ENCODE measurements at regions not wholly inside any gene's neighbourhood (a gene's known extent, or its start where the extent isn't known, plus 50 kb on each side); places are given as distances from the start of the nearest gene placed in this dataset.

DNA sequence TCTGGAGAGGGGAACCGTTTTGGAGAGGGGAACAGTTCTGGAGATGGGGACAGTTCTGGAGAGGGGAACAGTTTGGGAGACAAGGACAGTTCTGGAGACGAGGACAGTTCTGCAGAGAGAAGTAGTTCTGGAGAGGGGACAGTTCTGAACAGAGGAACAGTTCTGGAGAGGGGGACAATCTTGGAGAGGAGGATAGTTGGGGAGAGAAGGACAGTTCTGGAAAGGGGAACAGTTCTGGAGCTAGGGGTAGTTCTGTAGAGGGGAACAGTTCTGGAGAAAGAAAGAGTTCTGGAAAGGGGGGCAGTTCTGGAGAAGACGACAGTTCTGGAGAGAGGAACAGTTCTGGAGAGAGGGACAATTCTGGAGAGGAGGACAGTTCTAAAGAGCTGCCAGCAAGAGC, 745.9 kb downstream of the GALR1 start:
- no peaks in the 10 kb centered on the region for H3K4me1 Mint-ChIP-seq
- H3K27me3 Mint-ChIP-seq = peaks cover 4% of the 10 kb centered on the region
- H3K4me3 Mint-ChIP-seq = no peak overlapping the region
- POLR2A ChIA-PET = no interaction called here
- DNase-seq (no peak), ATAC-seq (no peak)
- no peaks in the 10 kb centered on the region for H3K36me3 Mint-ChIP-seq (ENCODE audit: low read depth)
- CTCF ChIA-PET = no interaction called here
- no peaks in the 10 kb centered on the region for H3K9me3 Mint-ChIP-seq (ENCODE audit: low read depth)
- intact Hi-C loops (cut with DNase I, micrococcal nuclease) = no loop called here
- H3K27ac Mint-ChIP-seq = no peak overlapping the region

DNA sequence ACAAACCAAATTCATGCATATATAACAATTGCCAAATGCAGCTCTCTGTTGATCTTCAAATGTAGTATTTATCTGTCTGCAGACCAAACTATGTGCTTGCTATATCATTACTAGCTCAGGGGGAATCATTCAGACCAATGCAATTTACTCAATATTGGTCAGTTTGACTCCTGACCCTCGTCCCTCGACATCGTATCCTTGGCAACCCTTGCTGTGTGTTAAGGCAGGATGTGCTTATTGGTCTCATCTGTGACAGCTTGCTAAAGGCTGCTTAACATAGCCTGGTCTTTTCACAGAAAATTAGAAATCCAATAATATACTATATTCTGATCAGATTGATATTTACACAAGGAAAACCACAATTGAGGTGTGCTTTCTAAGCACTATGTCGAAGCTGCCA, 747.1 kb downstream of the GALR1 start:
- H3K27ac Mint-ChIP-seq = no peak overlapping the region
- ChIA-PET POLR2A (no interaction called here), CTCF (no interaction called here)
- intact Hi-C loops (cut with DNase I, micrococcal nuclease) = no loop called here
- H3K4me1 Mint-ChIP-seq = no peaks in the 10 kb centered on the region
- peaks cover 6% of the 10 kb centered on the region for H3K9me3 Mint-ChIP-seq (ENCODE audit: low read depth)
- ATAC-seq (no peak), DNase-seq (no peak)
- no peak overlapping the region for H3K4me3 Mint-ChIP-seq
- peaks cover 4% of the 10 kb centered on the region for H3K27me3 Mint-ChIP-seq
- no peaks in the 10 kb centered on the region for H3K36me3 Mint-ChIP-seq (ENCODE audit: low read depth)

DNA sequence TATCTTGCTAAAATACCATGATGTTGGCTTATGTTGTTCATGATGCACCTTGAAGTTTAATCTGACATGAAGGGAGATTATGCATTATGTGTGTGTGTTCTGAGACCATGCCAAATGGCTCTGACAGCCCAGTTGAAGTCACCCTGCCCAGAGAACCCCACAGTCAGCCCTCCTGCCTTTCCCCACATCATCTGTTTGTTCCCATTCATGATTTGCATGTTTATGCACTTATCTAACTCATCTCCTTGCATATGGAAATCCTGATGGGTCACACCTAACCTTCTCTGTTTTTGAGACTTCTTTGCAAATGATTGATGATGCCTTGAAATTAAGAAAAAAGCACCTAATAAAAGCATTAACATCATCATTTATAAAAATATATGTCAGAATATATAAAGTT, 752.2 kb downstream of the GALR1 start:
- no peaks in the 10 kb centered on the region for H3K4me1 Mint-ChIP-seq
- DNase-seq (no peak), ATAC-seq (no peak)
- no peaks in the 10 kb centered on the region for H3K36me3 Mint-ChIP-seq (ENCODE audit: low read depth)
- H3K27me3 Mint-ChIP-seq = peaks cover 19% of the 10 kb centered on the region
- ChIA-PET CTCF (no interaction called here), POLR2A (no interaction called here)
- H3K27ac Mint-ChIP-seq = no peak overlapping the region
- peaks cover 6% of the 10 kb centered on the region for H3K9me3 Mint-ChIP-seq (ENCODE audit: low read depth)
- intact Hi-C loops (cut with DNase I, micrococcal nuclease) = no loop called here
- no peak overlapping the region for H3K4me3 Mint-ChIP-seq

DNA sequence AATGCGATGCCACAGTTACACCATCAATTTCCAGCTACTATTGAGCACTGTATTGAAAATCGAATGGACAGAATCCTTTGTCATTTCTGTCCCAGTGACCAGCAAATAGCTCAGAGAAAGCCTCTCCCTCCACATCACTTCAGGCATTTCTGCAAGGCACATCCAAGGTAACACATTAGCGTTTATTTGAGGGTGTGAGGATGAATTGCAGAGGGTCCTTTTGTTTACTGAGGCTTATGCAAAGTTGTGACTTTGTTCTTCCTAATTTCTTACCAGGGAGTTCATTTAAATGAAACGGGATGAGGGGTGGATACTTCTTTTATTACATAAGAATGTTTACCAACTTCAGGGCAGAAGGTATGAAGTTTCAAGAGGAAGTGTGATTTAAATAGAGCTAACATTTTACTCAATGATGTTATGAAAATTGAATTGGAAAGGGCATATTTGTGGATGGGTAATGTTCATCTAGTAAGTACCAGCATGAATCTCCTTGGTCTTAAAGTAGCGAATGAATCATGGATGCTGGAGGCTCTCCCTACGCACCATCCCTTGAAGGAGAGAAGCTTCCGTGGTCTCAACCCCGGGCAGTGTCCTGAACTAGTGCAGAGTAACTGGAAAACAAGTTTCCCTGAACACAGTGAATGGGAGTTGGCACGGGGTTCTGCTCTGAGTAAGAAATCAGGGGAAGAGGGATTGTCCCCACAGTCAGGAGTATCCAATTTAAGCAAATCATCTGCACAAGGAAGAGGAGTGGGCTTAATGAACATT, 756.5 kb downstream of the GALR1 start:
- Mint-ChIP-seq H3K9me3 (ENCODE audit: low read depth) (peaks cover 9% of the 10 kb centered on the region), H3K36me3 (ENCODE audit: low read depth) (no peaks in the 10 kb centered on the region), H3K27me3 (peaks cover 18% of the 10 kb centered on the region), H3K4me3 (no peak overlapping the region), H3K4me1 (no peaks in the 10 kb centered on the region), H3K27ac (no peak overlapping the region)
- CTCF ChIA-PET = no interaction called here
- DNase-seq (no peak), ATAC-seq (no peak)
- intact Hi-C loops (cut with DNase I, micrococcal nuclease) = no loop called here
- POLR2A ChIA-PET = interaction anchor here (0.6 kb wide), 1 partner anchor 16 kb away, joined by 4 read pairs; no protein-coding TSS in a partner anchor

DNA sequence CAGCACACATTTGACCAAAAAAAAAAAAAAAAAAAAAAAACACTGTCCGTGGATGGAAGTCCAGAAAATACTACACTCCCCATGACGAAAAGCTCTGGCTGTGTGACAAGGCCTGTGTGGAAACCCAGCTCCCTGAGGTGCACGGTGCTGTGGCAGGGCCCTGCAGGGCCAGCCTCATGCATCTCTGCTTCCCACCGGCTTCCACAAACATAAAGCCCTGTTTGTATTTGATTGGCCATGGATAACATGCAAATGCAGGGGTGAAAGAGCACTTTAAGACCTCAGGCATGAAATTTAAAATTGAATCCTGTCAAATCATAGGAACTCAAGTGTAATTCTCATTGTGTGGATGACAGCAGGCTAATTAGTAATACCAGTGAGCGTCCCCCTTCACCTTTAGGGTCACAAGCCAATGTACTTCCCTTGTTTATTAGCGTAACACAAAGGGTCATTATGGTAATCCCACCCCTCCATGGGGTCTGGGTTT, 757.2 kb downstream of the GALR1 start:
- no peaks in the 10 kb centered on the region for H3K36me3 Mint-ChIP-seq (ENCODE audit: low read depth)
- ChIA-PET CTCF (no interaction called here), POLR2A (interaction anchor here (0.6 kb wide), 1 partner anchor 15 kb away, joined by 4 read pairs; no protein-coding TSS in a partner anchor)
- H3K4me1 Mint-ChIP-seq = no peaks in the 10 kb centered on the region
- no peak overlapping the region for H3K4me3 Mint-ChIP-seq
- no peak overlapping the region for H3K27ac Mint-ChIP-seq
- DNase-seq (no peak), ATAC-seq (no peak)
- peaks cover 7% of the 10 kb centered on the region for H3K9me3 Mint-ChIP-seq (ENCODE audit: low read depth)
- intact Hi-C loops (cut with DNase I, micrococcal nuclease) = no loop called here
- peaks cover 18% of the 10 kb centered on the region for H3K27me3 Mint-ChIP-seq

DNA sequence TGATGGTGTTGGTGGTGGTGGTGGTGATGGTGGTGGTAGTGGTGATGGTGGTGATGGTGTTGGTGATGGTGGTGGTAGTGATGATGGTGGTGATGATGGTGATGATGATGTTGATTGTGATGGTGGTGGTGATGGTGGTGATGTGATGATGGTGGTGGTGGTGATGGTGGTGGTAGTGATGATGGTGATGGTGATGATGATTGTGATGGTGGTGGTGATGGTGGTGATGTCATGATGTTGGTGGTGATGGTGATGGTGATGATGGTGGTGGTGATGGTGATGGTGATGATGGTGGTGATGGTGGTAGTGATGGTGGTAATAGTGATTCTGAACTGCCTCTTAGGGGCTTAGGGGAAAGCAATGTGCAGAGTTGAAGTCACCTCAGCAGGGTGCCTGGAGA, 760.7 kb downstream of the GALR1 start:
- peaks cover 15% of the 10 kb centered on the region for H3K27me3 Mint-ChIP-seq
- intact Hi-C loops (cut with DNase I, micrococcal nuclease) = no loop called here
- no peaks in the 10 kb centered on the region for H3K36me3 Mint-ChIP-seq (ENCODE audit: low read depth)
- H3K4me3 Mint-ChIP-seq = no peak overlapping the region
- peaks cover 8% of the 10 kb centered on the region for H3K9me3 Mint-ChIP-seq (ENCODE audit: low read depth)
- no peaks in the 10 kb centered on the region for H3K4me1 Mint-ChIP-seq
- no peak overlapping the region for H3K27ac Mint-ChIP-seq
- ChIA-PET POLR2A (no interaction called here), CTCF (no interaction called here)
- ATAC-seq = no peak
- no peak for DNase-seq

DNA sequence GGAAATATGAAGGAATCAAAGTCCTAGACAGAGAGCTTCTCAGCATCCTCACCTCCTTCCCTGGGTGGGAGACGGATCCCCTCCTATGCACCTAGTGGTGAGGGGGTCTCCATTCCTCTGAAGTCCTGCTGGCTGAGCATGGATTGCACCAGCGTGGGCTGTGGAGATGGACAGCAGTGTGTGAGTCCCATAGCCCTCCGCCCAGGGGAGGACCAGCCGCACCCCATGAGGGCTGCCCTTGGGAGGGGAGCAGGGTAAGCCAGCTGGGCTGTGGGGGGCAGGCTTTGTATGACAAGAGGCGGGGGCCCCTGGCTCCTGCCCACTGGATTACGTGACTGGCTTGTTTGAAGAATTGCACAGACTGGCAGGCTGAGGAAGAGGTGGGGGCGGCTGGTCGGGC, 768.2 kb downstream of the GALR1 start:
- intact Hi-C loops (cut with DNase I, micrococcal nuclease) = no loop called here
- Mint-ChIP-seq H3K36me3 (ENCODE audit: low read depth) (no peaks in the 10 kb centered on the region), H3K9me3 (ENCODE audit: low read depth) (no peaks in the 10 kb centered on the region), H3K4me3 (no peak overlapping the region), H3K27ac (no peak overlapping the region), H3K4me1 (no peaks in the 10 kb centered on the region), H3K27me3 (peaks cover 4% of the 10 kb centered on the region)
- ATAC-seq (no peak), DNase-seq (no peak)
- CTCF ChIA-PET = interaction anchor here (0.6 kb wide), 1 partner anchor 858 kb away, joined by 4 read pairs; no protein-coding TSS in a partner anchor
- POLR2A ChIA-PET = no interaction called here

DNA sequence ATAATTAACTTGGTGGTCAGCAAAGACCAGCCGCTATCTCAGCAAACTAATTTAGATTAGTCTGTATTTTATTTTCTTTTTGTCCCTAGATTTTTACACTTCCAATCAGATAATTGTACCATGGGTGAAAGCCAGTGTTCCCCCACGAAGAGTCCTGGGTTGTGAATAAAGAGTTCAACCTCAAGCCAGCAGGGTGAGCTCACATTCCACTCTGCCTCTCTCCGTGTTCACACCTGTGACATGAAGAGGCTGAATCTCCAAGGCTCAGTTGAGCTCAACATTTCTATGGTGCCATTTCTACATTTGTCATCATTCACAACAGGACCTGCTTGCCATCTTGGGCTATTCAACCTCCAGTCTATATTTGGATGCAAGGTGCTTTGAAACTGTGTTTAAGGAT, 771.5 kb downstream of the GALR1 start:
- Mint-ChIP-seq H3K36me3 (ENCODE audit: low read depth) (no peaks in the 10 kb centered on the region), H3K4me3 (no peak overlapping the region), H3K9me3 (ENCODE audit: low read depth) (no peaks in the 10 kb centered on the region), H3K27me3 (peaks cover 2% of the 10 kb centered on the region), H3K27ac (no peak overlapping the region), H3K4me1 (no peaks in the 10 kb centered on the region)
- no peak for ATAC-seq
- no peak for DNase-seq
- intact Hi-C loops (cut with DNase I, micrococcal nuclease) = no loop called here
- ChIA-PET POLR2A (no interaction called here), CTCF (interaction anchor here (1.0 kb wide), 1 partner anchor 18 kb away, joined by 3 read pairs; no protein-coding TSS in a partner anchor)

DNA sequence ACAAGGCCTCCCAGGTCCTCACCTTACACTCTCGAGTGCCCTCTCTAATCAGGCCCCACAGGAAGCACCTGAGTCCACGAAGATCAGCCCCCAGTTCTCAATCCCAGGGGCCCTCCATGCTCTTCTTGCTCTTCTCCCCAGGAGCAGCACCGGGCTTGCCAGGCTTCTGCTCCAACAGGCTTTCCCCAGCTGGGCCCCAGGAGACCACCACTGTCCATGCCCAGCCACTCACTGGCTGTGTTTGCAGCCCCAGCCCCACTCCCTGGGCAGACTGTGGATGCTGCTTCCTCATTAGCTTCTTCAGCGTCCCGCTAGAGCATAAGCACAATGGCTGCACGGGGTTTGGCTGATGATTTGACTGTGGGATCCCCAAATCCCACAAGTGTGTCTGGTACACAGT, 781.9 kb downstream of the GALR1 start:
- no peak overlapping the region for H3K27ac Mint-ChIP-seq
- ATAC-seq (no peak), DNase-seq (no peak)
- H3K36me3 Mint-ChIP-seq (ENCODE audit: low read depth) = no peaks in the 10 kb centered on the region
- no peak overlapping the region for H3K4me3 Mint-ChIP-seq
- CTCF ChIA-PET = no interaction called here
- no peaks in the 10 kb centered on the region for H3K9me3 Mint-ChIP-seq (ENCODE audit: low read depth)
- intact Hi-C loops (cut with DNase I, micrococcal nuclease) = no loop called here
- POLR2A ChIA-PET = no interaction called here
- peaks cover 2% of the 10 kb centered on the region for H3K27me3 Mint-ChIP-seq
- no peaks in the 10 kb centered on the region for H3K4me1 Mint-ChIP-seq

DNA sequence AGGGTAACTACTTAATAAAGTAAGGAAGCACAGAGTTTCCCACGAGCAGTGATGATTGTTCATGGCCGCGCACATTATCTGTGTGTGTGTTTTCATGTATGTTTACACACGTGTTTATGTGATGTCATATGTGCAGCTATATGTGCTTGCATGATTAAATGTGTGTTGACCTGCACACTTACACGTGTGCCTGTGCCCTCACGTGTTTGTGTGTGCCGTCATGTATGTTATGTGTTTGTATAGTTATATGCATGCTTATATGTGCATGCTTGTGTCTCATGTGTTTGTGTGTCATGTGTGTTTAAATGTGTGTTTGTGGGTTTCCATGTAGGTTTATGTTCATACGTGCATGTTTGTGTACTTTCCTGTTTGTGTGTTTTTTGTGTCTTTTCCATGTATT, 782.3 kb downstream of the GALR1 start:
- Mint-ChIP-seq H3K27ac (no peak overlapping the region), H3K36me3 (ENCODE audit: low read depth) (no peaks in the 10 kb centered on the region), H3K4me3 (no peak overlapping the region), H3K9me3 (ENCODE audit: low read depth) (no peaks in the 10 kb centered on the region), H3K4me1 (no peaks in the 10 kb centered on the region), H3K27me3 (peaks cover 2% of the 10 kb centered on the region)
- ATAC-seq (no peak), DNase-seq (no peak)
- POLR2A ChIA-PET = no interaction called here
- intact Hi-C loops (cut with DNase I, micrococcal nuclease) = no loop called here
- CTCF ChIA-PET = no interaction called here

DNA sequence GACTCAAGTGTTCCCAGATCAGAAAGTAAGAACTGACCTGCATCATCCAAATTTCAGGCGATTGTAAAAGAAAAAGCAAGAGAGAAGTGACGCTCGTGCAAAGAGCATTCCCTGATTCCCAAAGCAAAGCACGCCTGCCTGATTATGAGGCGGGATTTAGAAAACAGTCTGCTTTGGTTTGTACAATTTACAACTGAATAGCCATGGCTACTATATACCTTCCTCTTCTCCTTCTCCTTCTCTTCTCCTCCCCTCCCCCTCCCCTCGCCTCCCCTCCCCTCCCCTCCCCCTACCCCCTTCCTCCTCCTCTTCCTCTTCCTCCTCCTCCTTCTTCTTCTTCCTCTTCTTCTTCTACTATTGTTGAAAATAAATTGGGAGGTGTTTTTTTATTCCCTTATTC, 782.9 kb downstream of the GALR1 start:
- H3K4me1 Mint-ChIP-seq = no peaks in the 10 kb centered on the region
- POLR2A ChIA-PET = no interaction called here
- H3K4me3 Mint-ChIP-seq = no peak overlapping the region
- H3K36me3 Mint-ChIP-seq (ENCODE audit: low read depth) = no peaks in the 10 kb centered on the region
- CTCF ChIA-PET = no interaction called here
- intact Hi-C loops (cut with DNase I, micrococcal nuclease) = no loop called here
- no peak overlapping the region for H3K27ac Mint-ChIP-seq
- no peaks in the 10 kb centered on the region for H3K9me3 Mint-ChIP-seq (ENCODE audit: low read depth)
- no peak for ATAC-seq
- peaks cover 2% of the 10 kb centered on the region for H3K27me3 Mint-ChIP-seq
- DNase-seq = no peak

DNA sequence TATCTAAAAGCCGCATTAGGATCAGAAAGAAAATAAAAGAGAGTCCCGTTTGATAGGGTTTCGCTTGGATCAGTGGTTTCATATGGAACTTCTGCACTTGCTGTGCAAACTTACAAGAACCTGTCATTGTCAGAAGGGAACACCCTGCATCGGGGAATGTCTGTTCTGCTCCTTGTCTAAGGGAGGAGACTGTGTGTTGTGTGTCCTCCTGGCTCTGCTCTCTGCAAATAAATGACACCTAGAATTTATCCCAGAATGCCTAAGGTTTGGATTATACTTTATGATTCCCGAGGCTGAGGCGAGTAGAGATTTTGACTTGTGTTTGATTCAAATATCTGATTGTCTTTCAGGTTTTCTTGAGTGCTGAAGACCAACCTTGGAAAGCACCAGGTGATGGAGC, 785.1 kb downstream of the GALR1 start:
- no peak overlapping the region for H3K27ac Mint-ChIP-seq
- peaks cover 3% of the 10 kb centered on the region for H3K27me3 Mint-ChIP-seq
- POLR2A ChIA-PET = no interaction called here
- ATAC-seq (no peak), DNase-seq (no peak)
- H3K9me3 Mint-ChIP-seq (ENCODE audit: low read depth) = no peaks in the 10 kb centered on the region
- no peaks in the 10 kb centered on the region for H3K36me3 Mint-ChIP-seq (ENCODE audit: low read depth)
- no peaks in the 10 kb centered on the region for H3K4me1 Mint-ChIP-seq
- no peak overlapping the region for H3K4me3 Mint-ChIP-seq
- CTCF ChIA-PET = no interaction called here
- intact Hi-C loops (cut with DNase I, micrococcal nuclease) = no loop called here
